Frontal cortex (tissue), 3 donors: ENCODE measurements at regions not wholly inside any gene's neighbourhood (a gene's known extent, or its start where the extent isn't known, plus 50 kb on each side); places are given as distances from the start of the nearest gene placed in this dataset.
"Not testable (repeated sequence)": the region's sequence is repeated elsewhere in the genome, so short reads cannot be mapped to it uniquely, and the experiment has no call there.

Source experiments
- DNase-seq, 2 donors: peaks; one replicate each; pipeline ENCODE4 v3.0.0; 2012; ENCODE audit warnings: low spot score in 2 of 2
- FAIRE-seq: peaks from 2 replicates; lab custom pipeline; 2012; peaks lifted over from hg19 to GRCh38; lab: Jason Lieb, UNC
- donor health status: control.
- donor health status: control.
- donor health status: control.

DNA sequence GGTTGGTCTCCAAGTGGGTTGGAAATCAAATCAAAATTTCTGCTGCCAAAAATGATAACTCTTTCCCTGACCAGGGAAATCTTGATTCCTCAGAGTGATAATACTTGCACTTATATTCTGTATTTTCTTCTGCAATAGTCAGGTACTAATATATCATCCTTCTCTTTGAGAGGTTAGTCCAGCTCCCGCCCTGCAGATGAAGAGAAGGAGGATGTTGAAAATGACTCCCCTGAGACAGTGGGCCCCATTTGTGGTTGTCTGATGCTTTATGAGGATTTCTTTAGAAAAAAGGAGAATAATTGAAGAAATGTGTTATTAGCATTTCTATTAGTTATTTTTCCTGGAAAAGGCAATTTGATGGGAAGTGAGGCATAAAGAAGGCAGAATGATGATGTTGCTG is 213.0 kb downstream of the SEC23IP start:
- FAIRE-seq, result no peak
- no peak for DNase-seq

DNA sequence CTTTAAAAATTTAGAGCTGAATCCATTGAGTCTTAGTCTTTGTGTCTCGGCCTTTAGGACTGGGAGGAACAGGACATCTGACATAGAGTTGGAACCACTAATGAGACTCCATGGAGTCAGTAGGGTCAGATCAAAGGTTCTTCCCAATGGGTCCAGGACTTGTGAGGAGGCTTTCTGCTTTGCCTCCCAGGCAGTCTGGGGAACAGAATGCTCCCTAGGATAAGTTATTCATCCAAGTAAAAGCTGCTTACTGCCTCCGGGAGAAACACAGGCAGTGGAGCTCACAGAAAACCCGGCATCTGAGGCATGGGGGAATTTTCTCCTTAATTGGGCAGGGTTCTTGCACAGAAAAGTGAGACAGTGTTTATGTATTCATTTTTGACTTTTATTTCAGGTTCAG is 216.4 kb downstream of the SEC23IP start:
- DNase-seq, result no peak
- FAIRE-seq, result no peak

DNA sequence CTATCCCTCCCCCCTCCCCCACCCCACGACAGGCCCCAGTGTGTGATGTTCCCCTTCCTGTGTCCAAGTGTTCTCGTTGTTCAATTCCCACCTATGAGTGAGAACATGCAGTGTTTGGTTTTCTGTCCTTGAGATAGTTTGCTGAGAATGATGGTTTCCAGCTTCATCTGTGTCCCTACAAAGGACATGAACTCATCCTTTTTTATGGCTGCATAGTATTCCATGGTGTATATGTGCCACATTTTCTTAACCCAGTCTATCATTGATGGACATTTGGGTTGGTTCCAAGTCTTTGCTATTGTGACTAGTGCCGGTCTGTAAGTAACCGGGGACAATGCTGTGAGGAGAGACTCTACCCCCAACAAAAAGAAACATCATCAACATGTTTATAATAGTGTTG is 217.2 kb downstream of the SEC23IP start:
- FAIRE-seq, DNase-seq: not testable (repeated sequence)

DNA sequence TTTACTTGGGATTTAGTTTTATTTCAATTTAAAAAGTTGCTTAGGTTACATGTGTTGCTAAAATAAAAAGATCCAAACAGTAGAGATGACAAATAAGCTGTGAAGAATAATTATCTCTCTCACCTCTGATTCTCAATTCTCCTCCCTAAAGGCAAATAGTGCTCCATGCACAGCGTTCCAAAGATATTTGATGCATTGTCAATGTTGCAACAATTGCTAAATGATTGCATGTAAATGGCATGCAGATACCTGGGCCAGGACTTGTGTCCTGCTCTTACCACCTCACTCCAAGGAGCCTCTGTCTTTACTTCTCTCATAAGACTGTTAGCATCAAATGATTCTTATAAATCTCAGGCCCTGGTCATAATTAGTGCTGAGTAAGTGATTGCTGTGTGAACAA is 217.7 kb downstream of the SEC23IP start:
- FAIRE-seq (no peak), DNase-seq (no peak)

DNA sequence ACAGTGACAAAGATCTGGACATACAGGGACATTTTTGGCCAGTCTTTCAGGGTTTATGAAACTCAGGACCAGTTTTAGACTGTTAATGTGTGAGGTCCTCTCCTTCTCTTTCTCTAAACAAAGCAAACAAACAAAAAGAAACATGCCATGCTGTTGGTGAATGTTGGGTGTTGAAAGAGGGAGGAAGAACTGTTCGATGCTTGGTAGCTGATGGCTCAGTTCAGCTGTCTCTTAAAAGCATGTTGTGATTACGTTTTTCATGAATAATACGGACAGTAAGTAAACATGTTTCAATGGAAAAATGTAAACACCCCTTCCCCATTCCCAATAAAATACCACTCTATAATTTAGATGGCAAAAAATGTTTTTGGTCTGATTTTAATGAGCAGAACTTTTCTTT is 219.1 kb downstream of the SEC23IP start:
- FAIRE-seq, result no peak
- no peak for DNase-seq

DNA sequence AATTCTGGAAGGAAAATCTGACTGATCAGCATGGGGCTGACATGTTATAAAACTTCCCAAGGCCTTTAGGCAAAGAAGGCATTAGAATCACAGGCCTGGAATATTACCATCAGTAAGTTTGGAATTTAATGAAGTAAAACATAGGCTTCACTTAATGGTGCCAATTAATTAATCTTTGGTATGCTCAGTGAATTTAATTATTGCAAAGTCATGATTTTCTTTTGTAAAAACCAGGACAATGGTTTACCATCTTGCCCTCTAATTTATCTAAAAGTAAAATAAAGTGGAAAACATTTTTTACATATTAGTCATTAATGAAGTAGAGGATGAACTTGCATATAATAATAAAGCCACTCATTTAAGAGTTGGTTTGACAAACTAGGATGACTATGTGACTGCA is 220.3 kb downstream of the SEC23IP start:
- FAIRE-seq, result no peak
- DNase-seq, result no peak

DNA sequence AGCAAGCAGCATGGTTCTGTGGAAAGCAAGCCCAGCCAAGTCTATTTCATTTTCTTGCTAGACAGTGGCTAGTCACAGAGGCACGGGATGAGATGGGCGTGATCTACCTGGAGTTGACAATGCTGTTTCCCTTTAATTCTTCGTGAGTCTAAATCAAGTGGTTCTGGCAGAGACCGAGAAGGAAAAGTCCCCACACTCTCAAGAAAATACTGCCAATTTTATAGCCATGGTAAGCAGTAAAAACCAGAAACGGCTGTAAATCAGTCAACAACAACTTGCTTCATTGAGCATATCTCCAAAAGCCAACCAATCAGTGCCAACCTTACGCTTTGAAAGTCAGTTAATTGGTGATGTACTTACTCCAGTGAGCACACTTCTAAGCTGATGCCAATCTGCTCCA is 223.4 kb downstream of the SEC23IP start:
- FAIRE-seq, result no peak
- DNase-seq, result no peak

DNA sequence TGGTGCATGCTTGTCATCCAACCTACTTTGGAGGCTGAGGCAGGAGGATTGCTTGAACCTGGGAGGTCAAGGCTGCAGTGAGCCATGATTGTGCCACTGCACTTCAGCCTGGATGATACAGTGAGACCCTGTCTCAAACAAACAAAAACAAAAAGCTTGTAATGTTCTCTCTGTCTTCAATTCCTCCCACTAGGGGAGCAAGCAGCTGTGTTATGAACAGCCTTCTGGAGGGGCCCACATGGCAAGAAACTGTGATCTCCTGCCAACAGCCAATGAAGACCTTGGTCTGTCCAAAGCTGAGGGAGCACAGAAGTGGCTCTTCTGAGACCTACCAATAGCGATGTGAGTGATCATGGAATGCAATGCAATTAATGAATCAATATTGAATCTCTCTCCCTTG is 229.2 kb downstream of the SEC23IP start:
- FAIRE-seq (no peak), DNase-seq (no peak)

DNA sequence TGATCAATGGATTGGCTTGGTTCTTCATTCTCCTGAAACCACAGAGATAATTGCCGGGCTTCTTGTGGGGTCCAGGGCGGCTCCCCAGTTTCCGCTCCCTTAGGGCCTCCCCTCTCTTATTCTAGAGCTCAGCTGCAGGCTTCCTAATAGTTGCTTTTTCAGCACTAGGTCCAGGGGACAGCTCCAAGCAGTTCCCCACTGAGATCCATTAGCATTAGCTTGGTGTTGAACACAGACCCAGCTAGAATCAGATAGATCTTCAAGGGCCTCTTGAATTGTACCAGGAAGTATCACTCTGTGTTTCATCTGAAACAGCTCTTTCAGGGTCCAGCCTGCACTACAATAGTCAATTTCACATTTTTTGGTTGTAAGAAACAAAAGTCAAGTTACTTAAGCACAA is 238.7 kb downstream of the SEC23IP start:
- no peak for DNase-seq
- no peak for FAIRE-seq

DNA sequence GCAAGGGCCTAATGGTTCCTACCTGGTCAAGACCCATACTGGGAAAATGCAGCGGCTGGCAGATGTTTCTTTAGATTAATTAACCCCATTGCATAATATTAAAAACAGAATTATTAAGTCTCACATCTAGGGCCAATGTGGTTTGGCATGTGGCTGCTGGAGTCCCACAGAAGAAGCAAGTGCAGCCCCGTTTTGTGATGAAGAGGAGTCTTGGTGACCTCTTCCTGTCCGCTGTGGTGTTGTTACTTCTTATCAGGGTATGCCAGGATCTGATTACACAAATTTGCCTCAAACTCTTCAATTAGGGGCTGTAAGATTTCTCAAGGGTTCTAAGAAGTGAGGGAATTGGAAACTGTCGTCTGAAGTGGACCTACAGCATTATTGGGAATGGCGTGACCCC is 240.3 kb downstream of the SEC23IP start:
- no peak for FAIRE-seq
- no peak for DNase-seq

DNA sequence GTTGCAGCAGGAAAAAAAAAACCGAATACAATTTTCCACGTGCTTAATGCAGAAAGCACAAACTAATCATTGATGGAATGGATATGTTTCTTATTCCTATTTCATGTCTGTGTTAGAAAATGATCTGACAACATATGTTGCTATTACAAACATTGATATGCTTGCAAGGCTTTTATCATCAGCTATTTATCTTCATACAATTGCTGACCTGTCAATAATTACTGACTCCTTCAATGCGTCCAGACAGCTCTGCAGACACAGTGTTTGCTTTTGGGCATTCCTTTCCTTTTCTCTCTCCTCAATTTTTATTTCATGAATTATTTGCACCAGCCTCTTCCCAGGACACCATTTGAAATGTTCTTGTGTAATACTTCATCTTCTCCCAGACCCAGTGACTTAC is 246.2 kb downstream of the SEC23IP start:
- DNase-seq (no peak), FAIRE-seq (no peak)

DNA sequence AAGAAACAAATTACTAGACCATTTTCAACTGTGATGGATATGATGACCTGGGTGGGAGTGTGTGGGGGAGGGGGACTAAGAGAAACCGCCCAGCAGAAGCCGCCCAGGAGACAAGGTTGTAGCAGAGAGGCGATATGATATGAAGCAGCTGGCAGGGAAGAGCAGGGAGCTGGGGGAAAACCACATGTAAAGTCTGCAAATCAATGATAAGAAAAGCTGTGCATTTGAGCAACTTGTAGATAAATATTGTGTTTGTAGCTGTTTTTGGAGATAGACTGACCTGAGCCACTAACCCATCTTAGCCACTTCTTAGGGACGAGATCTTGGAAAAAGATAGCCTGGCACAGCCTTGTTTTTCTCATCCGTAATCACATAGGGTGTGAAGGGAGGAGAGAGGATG is 252.6 kb downstream of the SEC23IP start:
- DNase-seq, result no peak
- FAIRE-seq, result no peak

DNA sequence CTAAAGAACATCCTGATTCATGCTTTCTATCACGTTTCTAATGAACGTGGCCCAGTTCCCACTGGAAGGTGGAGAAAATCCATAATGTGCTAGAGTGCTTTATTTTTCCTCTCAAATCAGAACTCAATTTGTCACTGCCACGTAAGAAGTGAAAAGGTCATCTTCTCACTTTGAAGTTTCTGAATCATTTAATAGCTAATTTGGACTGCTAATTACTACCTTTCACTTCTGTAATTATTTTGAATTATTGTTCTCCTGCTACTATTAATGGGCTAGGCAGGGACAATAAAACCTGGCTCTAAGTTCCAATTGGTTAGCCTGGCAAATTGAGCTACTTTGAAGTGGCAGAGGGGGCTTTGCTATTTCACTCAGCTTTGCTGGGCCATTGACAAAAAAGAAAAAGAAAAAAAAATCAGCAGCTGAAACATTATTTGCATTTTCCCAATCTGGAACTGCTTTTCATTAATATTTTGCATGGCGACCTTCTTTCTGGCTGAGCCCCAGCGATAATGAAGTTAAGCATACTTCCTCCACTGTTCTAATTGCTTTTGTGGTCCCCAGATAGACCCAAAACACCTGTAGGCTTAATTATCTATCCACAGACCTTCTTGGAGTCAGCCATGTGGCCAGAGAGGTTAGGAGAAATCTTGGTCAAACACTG is 264.2 kb downstream of the SEC23IP start:
- no peak for FAIRE-seq
- DNase-seq, result no peak

DNA sequence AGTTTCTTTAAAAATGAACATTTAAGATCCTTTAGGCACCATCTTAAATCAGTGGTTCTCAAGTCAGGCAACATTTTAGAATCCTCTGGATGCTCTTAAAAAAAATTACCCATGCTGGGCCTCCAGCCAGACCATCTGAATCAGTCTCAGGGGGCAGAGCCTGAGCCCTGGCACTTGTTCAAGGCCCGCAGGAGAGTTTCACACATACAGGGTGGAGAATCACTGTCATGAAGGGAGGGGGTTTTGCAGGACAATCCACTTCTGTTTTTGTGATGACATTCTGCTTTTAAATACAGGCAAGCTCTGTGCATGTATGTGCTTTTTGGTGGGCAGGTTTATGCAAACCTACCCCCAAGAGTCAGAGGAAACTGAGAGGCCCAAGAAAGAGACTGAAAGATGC is 268.6 kb downstream of the SEC23IP start:
- FAIRE-seq (no peak), DNase-seq (no peak)

DNA sequence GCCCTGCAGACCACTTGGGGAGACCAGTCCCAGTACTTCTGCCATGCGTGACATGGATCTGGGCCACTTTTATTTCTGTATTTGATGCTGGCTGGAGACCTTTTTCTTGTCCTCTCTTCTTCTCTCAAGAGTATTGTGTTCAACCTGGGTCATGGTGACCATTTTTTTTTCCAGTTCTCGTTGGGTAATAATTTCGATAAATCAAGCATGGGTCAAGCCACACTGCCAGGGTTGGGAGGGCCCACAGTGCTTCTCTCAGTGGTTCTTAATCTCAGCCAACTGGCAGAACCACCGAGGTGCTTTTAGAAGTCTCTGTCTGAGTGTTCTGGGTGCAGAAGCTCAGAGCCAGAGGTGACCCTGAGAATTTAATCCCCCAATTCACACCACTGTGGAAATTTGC is 269.9 kb downstream of the SEC23IP start:
- FAIRE-seq, result no peak
- DNase-seq, result no peak

DNA sequence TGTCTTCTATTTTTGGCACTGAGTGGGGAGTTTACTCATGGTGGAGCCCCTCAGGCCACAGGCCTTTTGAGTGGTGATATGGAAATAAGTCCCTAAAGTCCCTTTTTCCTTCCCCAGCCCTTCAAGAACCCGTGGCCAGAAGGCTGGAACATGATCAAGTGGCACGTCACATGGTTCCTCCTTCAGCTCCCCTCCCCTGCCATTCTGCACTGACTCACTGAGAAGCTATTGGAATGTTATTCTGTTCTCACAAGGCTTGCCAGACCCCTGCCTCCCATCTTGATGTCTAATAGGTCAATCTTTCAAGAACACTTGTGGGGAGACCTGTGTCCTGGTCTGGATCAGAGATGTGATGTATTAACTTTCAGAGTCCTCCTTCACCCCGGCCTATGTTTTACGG is 279.8 kb downstream of the SEC23IP start:
- DNase-seq (no peak), FAIRE-seq (no peak)

DNA sequence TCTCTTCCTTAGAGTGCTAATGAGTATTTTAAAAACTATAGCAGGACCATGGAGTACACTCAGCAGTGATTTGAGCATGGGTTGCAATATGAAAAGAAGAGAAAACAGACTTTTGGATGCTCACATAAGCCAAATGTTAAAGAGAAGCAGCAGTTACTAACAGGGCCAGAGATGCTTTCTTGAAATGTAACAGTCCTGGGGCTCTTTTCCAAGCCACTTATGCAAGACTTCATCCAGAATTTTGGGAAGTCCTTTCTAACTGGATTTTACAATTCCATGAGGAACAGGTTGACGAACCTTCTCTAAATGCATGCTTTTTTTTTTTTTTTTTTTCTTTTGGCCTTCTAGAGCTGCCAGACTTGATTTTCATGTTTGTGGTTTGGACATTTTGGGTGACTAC is 282.0 kb downstream of the SEC23IP start:
- no peak for FAIRE-seq
- no peak for DNase-seq

DNA sequence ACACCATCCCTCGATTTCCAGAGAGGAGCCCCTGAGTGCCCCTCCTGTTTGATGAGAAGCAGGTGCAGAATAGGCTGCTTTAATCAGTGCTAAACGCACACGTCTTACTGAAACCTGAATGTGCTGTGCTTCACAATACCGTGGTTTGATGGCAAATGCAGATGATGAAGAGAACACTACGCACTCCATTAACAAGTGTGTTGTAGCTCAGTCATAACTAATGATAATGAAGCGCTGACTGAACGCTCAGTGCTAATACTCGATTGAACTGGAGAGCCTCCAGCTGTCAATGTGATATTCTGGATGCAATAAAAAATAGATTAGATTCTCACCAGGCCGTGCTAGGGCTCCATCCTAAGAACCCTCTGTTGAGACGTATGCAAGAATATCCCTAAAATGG is 279.7 kb upstream of the PLPP4 start:
- DNase-seq (no peak), FAIRE-seq (no peak)

DNA sequence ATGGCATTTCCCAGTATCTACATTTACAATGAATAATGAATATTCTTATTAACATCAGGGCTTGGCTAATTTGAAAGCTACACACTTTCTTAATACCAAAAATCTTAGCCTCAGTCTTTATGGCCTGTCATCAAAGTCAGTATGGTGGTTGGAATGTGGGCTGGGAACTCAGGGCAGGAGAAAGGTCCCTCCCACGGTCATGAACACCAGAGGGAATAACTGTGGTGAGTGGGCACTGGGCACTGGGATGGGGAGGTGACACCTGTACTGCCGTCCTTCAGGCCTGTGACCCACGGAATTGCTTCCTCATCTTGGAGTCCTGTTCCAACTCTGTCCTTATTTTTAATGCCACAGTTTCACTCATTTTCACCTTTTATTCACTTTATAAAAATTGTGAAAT is 276.9 kb upstream of the PLPP4 start:
- FAIRE-seq (no peak), DNase-seq (no peak)

DNA sequence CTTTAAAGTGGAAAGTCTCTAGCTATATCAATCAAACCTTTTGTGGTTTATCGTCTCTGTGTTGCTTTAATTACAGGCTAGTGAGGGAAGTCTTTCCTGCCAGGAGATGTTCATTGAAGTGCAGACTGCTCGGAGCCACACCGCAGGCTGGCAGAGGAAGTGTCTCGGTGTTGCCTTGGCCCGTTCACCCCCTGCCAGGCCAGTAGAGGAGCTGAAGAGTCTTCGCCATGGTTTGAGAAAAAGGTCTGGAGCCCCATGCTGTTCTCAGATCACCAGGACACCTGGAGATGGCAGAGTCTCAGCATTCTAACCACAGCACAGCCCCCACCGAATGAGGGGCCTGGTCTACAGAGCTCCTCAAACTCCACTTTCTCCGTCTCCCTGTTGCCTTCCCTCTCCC is 275.9 kb upstream of the PLPP4 start:
- FAIRE-seq, result no peak

DNA sequence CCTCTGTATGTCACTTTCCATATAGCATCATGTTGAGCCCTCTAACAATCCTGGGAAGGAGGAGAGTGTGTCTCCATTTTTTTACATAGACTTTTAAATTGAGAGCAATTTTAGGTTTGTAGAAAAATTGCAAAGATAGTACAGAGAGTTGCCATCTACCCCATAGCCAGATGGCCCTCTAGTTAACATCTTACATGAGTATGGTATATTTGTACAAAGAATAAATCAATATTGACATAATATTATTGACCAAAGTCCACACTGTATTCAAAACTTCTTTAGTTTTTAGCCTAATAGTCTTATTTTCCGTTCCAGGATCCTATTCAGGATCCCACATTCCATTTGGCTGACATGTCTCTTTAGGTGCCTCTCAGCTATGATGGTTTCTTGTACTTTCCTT is 274.6 kb upstream of the PLPP4 start:
- DNase-seq (no peak), FAIRE-seq (no peak)

More for the DNA sequence above, 275.9 kb upstream of the PLPP4 start:
- DNase-seq, result no peak

DNA sequence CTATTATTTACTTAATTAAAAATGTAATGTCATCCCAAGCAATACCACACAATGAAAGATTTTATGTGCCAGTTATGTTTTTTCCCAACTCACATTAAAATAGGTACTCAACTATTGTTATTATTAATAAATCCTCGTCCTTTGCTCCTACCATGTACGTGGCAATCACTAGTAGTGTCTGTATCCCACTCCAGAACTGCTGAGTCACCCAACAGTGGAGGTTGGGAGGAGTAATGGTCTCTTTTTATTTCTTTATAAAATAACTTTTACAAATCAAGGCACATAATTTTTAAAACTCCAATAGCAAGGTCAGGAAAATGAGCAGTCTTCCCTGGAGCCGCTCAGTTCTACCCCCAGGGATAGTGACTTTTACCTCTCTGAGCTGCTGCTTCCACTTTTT is 273.5 kb upstream of the PLPP4 start:
- DNase-seq, result no peak
- no peak for FAIRE-seq
